Activated naive CD4-positive, alpha-beta T cell treated with Interleukin-2 at 50 U/mL for 16 hours (primary cell): ENCODE measurements at regions not wholly inside any gene's neighbourhood (a gene's known extent, or its start where the extent isn't known, plus 50 kb on each side); places are given as distances from the start of the nearest gene placed in this dataset.
A peak's percentile ranks its signal among the peaks of the same experiment; 100 is the strongest.
"Not testable (repeated sequence)": the region's sequence is repeated elsewhere in the genome, so short reads cannot be mapped to it uniquely, and the experiment has no call there.

Experiments
- DNase-seq: peaks from one replicate; pipeline ENCODE4 v3.0.0-alpha.2; 2020

- DNase-seq = no peak
Observed at GRCh38 chr16:24624102-24624501, 84.7 kb downstream of the RBBP6 start.

DNA sequence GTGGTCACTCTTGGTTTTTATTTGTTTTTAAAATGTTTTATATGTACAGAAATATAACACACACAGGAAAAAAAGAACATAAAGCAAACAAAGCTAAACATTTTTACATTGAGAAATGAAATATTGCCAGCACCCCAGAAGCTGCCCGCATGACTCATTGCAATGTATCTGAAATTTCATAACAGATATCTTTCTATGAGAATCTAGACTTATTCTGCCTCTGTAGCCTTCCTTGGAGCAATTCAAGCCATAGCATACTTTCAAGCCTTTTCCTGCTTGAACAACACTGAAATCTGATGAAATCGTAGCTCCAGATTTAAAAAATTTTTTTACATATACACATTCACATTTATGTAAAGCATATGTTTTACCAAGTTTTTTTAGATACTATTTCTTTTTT, 86.9 kb downstream of the RBBP6 start:
- DNase-seq = no peak

GRCh38 chr16:24634919-24635318, 94.5 kb upstream of the TNRC6A start:
- DNase-seq = no peak

GRCh38 chr16:24635900-24636610, 93.4 kb upstream of the TNRC6A start:
- DNase-seq = no peak

GRCh38 chr16:24639769-24640168, 89.7 kb upstream of the TNRC6A start:
- no peak for DNase-seq

DNA sequence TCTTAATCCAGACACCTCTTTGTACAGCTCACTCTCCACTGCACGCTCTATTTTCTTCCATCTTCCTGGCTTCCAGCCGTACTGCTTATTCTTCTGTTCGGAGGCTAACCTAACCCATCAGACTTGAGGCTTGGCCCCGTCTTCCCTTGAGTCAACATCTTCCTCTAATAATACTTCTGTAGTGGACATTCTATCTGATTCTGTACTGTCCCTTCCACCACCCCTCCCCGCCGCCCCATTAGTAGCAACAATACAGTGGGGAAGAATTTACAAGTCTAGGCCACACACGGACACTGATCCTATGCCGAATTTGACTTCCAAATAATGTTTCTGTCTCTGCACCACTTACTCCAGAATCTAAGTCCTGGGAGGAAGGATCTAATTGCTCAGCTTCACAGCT, 86.0 kb upstream of the TNRC6A start:
- no peak for DNase-seq

- no peak for DNase-seq
Observed at GRCh38 chr16:24645739-24646645, 83.5 kb upstream of the TNRC6A start.

DNA sequence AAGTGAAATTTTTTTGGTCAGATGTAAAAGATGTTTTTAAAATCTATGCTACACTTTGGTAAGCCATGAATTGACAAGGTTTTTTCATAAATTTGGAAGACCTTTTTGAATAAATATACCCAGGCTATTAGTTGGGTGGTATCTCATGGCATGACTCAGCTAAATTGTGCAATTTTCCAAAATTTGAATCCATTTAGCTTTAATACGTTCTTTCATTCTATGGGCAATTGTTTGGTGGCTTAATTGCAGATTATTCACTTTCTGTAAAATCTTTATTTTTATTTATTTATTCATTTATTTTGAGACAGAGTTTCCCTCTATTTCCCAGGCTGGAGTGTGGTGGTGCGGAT, 82.8 kb upstream of the TNRC6A start:
- no peak for DNase-seq

DNA sequence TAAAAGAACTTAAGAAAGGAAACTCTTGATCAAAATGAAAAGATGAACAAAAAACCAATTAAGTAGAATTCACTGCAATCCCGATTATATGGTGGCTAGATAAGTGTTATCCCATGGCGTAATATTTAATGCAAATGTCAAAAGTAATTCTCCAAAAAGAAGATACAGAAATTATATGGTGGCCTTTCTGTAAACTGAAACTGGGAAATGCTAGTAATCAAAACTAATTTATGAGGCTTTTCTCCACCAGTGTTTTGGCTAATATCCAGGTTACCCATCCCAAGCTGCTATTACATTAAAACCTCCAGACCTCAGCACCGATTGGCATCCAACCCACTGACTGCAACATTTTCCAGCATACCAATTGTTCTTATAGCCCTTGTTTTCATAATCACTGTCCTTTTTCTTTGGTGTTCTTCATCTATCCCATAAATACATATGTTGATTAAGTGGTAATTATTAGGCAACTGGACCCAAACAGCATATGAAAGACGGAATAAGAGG, 77.2 kb upstream of the TNRC6A start:
- DNase-seq = no peak

- DNase-seq = no peak
Observed at GRCh38 chr16:24652803-24653202, 76.6 kb upstream of the TNRC6A start.

DNA sequence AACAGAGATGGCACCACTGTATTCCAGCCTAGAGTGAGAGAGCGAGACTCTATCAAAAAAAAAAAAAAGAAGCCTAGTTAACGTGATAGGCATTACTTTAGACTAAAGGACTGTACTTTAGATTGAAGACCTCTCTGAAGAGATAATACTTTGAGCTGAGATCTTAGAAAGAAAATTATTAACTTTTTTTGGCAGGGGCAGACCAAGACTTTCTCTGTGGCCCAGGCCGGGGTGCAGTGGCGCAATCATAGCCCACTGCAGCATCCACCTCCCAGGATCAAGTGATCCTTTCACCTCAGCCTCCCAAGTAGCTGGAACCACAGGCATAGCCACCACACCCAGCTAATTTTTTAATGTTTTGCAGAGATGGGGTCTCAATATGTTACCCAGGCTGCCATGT, 75.7 kb upstream of the TNRC6A start:
- DNase-seq = no peak

GRCh38 chr16:24665942-24666341, 63.5 kb upstream of the TNRC6A start:
- DNase-seq = not testable (repeated sequence)

GRCh38 chr16:24667244-24667764, 62.1 kb upstream of the TNRC6A start:
- no peak for DNase-seq

DNA sequence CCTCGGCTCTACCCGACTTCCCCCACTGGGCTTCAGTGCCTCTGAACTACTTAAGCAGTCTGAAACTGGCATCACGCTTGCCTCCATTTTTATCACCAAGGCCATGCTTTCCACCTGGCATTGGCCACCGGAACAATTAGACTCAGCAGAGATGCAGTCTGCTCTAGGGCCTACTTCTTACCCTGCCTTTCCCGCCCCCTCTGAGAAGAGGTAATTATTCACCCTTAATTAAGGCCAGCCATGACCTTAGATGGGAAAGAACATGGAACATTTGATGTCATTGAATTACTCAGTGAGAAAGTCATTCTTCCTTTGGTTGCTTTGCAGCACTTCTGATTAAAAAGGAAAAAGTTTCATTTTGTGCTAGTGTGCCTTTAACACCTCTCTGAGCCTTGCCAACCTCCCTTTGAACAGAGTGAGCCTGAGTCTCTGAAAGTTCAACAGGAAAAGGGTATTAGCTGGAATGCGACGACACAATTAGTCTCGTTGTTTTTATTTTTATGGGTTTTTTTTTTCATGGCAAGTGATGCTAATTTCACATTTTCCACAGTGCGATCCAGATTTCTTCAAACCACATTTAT, 60.9 kb upstream of the TNRC6A start:
- peak; percentile 42 for DNase-seq

- no peak for DNase-seq
Observed at GRCh38 chr16:24670623-24671454, 58.6 kb upstream of the TNRC6A start.

DNA sequence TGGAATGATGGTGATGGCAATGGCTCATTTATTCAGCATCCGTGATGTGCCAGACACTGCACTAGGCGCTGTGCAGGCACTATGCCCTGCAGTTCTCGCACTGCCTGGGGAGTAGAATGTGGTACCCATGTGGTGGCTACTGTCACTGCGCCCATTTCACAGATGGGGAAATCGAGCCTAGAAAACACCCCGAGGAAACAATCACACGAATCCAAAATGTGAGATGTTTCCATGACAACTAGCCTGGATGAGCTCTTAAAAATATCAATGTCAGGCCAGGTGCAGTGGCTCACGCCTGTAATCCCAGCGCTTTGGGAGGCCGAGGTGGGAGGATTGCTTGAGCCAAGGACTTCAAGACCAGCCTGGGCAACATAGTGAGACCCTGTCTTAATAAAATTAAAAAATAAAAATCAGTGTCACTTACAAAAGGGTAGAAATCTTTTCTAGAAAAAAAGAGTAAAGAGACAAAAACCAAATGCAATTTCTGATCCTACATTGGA, 57.9 kb upstream of the TNRC6A start:
- DNase-seq = no peak

DNA sequence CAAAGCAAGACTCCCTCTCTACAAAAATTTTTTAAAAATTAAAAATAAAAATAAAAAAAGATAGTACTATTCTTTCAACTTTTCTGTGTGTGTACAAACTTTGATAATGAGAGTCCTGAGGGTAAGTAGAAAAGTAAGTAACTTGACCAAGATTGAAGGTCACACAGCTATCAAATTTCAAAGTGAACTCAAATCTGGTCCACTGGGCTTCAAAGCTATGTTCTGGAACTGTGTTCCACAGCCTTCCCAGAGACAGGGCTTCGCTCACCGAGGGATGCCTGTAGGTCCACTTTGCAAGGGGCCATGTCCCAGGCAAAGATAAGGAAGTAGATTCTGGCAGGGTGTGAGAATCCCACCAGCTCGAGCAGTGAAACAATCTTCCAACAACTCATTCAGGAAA, 56.3 kb upstream of the TNRC6A start:
- no peak for DNase-seq

DNA sequence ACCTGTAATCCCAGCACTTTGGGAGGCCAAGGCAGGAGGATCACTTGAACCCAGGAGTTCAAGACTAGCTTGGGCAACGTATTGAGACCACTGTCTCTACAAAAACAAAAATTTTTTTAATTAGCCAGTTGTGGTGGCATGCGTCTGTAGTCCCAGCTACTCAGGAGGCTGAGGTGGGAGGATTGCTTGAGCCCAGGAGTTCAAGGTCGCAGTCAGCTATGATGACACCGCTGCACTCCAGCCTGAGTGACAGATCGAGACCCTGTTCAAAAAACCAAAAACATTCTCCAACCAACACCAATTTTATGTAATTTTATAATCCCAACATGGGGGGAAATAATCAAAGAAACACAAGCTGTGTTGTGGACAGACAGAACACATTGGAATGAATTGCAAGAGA, 54.6 kb upstream of the TNRC6A start:
- no peak for DNase-seq

- DNase-seq = no peak
Observed at GRCh38 chr16:24677388-24677787, 52.1 kb upstream of the TNRC6A start.
